ENCODE measurements at regions not wholly inside any gene's neighbourhood (a gene's known extent, or its start where the extent isn't known, plus 50 kb on each side); places are given as distances from the start of the nearest gene placed in this dataset.

DNA sequence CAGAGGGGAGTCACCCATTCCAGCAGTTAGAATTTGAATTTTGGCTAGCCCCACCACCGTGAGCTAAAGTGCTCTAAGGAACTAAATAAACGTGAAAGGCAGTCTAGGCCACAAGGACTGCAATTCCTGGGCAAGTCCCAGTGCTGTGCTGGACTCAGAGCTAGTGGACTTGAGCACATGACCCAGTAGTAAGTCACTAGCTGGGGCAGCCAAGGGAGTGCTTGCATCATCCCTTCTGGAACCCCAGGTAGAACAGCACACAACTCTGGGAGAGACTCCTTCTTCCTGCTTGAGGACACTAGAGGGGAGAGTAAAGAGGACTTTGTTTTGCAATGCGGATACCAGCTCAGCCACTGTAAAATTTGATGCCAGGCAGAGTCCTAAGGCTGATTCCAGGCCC is 672.2 kb downstream of the CPS1 start:
- TF ChIP-seq TAF1 (IDR thresholded peaks at IDR 0.05; ENCODE audit: borderline replicate concordance, low read depth, low read length) (no peak), POLR2AphosphoS5 (IDR thresholded peaks at IDR 0.05; ENCODE audit: low read depth, low read length) (no peak), POLR2A (IDR thresholded peaks at IDR 0.05; ENCODE audit: low read depth, low read length) (no peak)

Data from GM12892 (cell line).